Liver (tissue), 7 donors: ENCODE measurements at regions not wholly inside any gene's neighbourhood (a gene's known extent, or its start where the extent isn't known, plus 50 kb on each side); places are given as distances from the start of the nearest gene placed in this dataset.

Experiments
- DNase-seq: peaks from one replicate; pipeline ENCODE4 v3.0.0-alpha.2; 2017; ENCODE audit warnings: low spot score
- H3K27ac ChIP-seq, 2 donors: one replicate each; pipeline ENCODE4 v1.7.0; 2013; ENCODE audit warnings: inconsistent platforms in 2 of 2, low read length in 2 of 2, control low read depth in 1 of 2, low read depth in 1 of 2, mild to moderate bottlenecking in 1 of 2
- H3K27me3 ChIP-seq, 4 donors: one replicate each; pipeline versions ENCODE4 v1.6.1 to v1.7.0; 2013; ENCODE audit warnings: low read length in 3 of 4, inconsistent platforms in 1 of 4, mild to moderate bottlenecking in 1 of 4, moderate library complexity in 1 of 4; ENCODE audit not compliant: control insufficient read depth in 4 of 4, insufficient read depth in 4 of 4
- H3K36me3 ChIP-seq, 4 donors: one replicate each; pipeline versions ENCODE4 v1.6.1 to v1.7.0; 2013; ENCODE audit warnings: low read length in 3 of 4, mild to moderate bottlenecking in 3 of 4, low read depth in 1 of 4, moderate library complexity in 1 of 4; ENCODE audit not compliant: control insufficient read depth in 4 of 4, insufficient read depth in 3 of 4
- H3K4me1 ChIP-seq, 4 donors: one replicate each; pipeline versions ENCODE4 v1.6.1 to v1.7.0; 2013; ENCODE audit warnings: low read length in 3 of 4, mild to moderate bottlenecking in 3 of 4, moderate library complexity in 1 of 4; ENCODE audit not compliant: control insufficient read depth in 4 of 4, insufficient read depth in 4 of 4
- H3K4me3 ChIP-seq, 3 donors: one replicate each; pipeline versions ENCODE4 v1.6.1 to v1.7.0; 2013; ENCODE audit warnings: low read length in 3 of 3, control low read depth in 1 of 3, low read depth in 1 of 3, mild to moderate bottlenecking in 1 of 3
- H3K9ac ChIP-seq, 2 donors: one replicate each; pipeline ENCODE4 v1.7.0; 2013; ENCODE audit warnings: low read length in 2 of 2, mild to moderate bottlenecking in 2 of 2, moderate library complexity in 2 of 2, control low read depth in 1 of 2, low read depth in 1 of 2
- H3K9me3 ChIP-seq, 4 donors: one replicate each; pipeline versions ENCODE4 v1.6.1 to v1.7.0; 2013; ENCODE audit warnings: low read length in 3 of 4; ENCODE audit not compliant: control insufficient read depth in 4 of 4
- EGR1 ChIP-seq, 2 donors: IDR thresholded peaks; 2 replicates each; pipeline ENCODE4 v1.6.1; 2016 to 2018; ENCODE audit warnings: antibody characterized with exemption in 2 of 2, low read depth in 2 of 2
- FOXA1 ChIP-seq: IDR thresholded peaks from 2 replicates; pipeline ENCODE4 v1.6.1; 2016; ENCODE audit warnings: antibody characterized with exemption
- FOXA2 ChIP-seq: IDR thresholded peaks from 2 replicates; pipeline ENCODE4 v1.6.1; 2016; ENCODE audit warnings: antibody characterized with exemption
- GABPA ChIP-seq, 2 donors: IDR thresholded peaks in 1 of 2; conservative IDR thresholded peaks in 1 of 2; 2 replicates each; pipeline ENCODE4 v1.6.1; 2016; ENCODE audit warnings: antibody characterized with exemption in 2 of 2, mild to moderate bottlenecking in 1 of 2, moderate library complexity in 1 of 2
- HNF4A ChIP-seq, 2 donors: conservative IDR thresholded peaks; 2 replicates each; pipeline ENCODE4 v1.6.1; 2016; ENCODE audit warnings: antibody characterized with exemption in 2 of 2, mild to moderate bottlenecking in 2 of 2
- HNF4G ChIP-seq: IDR thresholded peaks from 2 replicates; pipeline ENCODE4 v1.6.1; 2016; ENCODE audit warnings: antibody characterized with exemption
- JUND ChIP-seq, 2 donors: IDR thresholded peaks; 2 replicates each; pipeline ENCODE4 v1.6.1; 2016; ENCODE audit warnings: antibody characterized with exemption in 2 of 2
- NR2F2 ChIP-seq: IDR thresholded peaks from 2 replicates; pipeline ENCODE4 v1.6.1; 2016; ENCODE audit warnings: antibody characterized with exemption
- SP1 ChIP-seq: IDR thresholded peaks from 2 replicates; pipeline ENCODE4 v1.6.1; 2018; ENCODE audit warnings: antibody characterized with exemption, mild to moderate bottlenecking
- YY1 ChIP-seq: IDR thresholded peaks from 2 replicates; pipeline ENCODE4 v1.6.1; 2016; ENCODE audit warnings: antibody characterized with exemption, mild to moderate bottlenecking
- TF ChIP-seq, protein P1 (sequence below): IDR thresholded peaks from 2 replicates; pipeline ENCODE4 v1.6.1; 2016; ENCODE audit warnings: antibody characterized with exemption
- TF ChIP-seq, protein P2 (sequence below): IDR thresholded peaks from 2 replicates; pipeline ENCODE4 v1.6.1; 2016; ENCODE audit warnings: antibody characterized with exemption
- TF ChIP-seq, protein P3 (sequence below): fragments of 150-350 bp; IDR thresholded peaks from 2 replicates; pipeline ENCODE4 v1.5.1; 2017; ENCODE audit warnings: improper control_type of control experiment, low read depth, low read length; ENCODE audit not compliant: missing input control
- TF ChIP-seq, protein P4 (sequence below): IDR thresholded peaks from 2 replicates; pipeline ENCODE4 v1.6.1; 2016; ENCODE audit warnings: antibody characterized with exemption, mild to moderate bottlenecking
- donor health status: healthy.
- donor health status: healthy.
- donor health status: healthy.
- donor health status: healthy.

DNA sequence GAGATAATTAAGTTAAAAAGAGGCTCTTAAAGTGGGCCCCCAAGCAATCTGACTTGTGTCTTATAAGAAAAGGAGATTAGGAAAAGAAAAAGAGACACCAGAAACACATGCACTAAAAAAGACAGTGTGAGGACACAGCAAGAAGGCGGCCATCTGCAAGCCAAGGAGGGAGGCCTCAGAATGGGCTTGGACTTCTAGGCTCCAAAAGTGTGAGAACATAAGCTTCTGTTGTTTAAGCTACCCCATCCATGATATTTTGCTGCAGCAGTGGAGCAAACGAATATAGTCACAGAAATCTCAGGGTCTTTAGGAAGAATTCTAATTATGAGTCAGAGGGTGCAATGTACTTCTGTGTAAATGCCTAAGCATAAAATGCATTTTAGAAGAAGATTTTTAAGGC, 399.3 kb upstream of the MMADHC start (continued):
- TF ChIP-seq, protein P1, sequence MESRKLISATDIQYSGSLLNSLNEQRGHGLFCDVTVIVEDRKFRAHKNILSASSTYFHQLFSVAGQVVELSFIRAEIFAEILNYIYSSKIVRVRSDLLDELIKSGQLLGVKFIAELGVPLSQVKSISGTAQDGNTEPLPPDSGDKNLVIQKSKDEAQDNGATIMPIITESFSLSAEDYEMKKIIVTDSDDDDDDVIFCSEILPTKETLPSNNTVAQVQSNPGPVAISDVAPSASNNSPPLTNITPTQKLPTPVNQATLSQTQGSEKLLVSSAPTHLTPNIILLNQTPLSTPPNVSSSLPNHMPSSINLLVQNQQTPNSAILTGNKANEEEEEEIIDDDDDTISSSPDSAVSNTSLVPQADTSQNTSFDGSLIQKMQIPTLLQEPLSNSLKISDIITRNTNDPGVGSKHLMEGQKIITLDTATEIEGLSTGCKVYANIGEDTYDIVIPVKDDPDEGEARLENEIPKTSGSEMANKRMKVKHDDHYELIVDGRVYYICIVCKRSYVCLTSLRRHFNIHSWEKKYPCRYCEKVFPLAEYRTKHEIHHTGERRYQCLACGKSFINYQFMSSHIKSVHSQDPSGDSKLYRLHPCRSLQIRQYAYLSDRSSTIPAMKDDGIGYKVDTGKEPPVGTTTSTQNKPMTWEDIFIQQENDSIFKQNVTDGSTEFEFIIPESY, result no peak
- TF ChIP-seq FOXA2 (no peak), FOXA1 (no peak), EGR1 (IDR thresholded peaks at IDR 0.05; ENCODE audit: low read depth in 2 of 2) (no peak)
- TF ChIP-seq, protein P2, sequence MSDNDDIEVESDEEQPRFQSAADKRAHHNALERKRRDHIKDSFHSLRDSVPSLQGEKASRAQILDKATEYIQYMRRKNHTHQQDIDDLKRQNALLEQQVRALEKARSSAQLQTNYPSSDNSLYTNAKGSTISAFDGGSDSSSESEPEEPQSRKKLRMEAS, result no peak

DNA sequence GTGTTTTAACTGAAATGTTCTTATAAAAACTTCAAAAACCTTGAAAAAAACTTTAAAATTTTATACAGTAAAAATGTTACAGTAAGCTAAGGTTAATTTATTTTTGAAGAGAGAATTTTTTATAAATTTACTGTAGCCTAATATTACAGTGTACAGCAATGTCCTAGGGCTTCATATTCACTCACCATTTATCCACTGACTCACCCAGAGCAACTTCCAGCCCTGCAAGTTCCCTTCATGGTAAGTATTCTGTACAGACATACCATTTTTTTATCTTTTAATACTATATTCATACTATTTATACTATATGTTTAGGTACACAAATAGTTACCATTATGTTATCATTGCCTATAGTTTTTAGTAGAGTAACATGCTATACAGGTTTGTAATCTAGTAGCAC, 396.7 kb upstream of the MMADHC start:
- Histone ChIP-seq H3K4me3 (no peak overlapping the region), H3K4me1 (peaks cover 4 to 17% (median 9%) of the 10 kb centered on the region in 4 donors), H3K27ac (no peak overlapping the region), H3K9me3 (no peaks in the 10 kb centered on the region), H3K36me3 (no peaks in the 10 kb centered on the region), H3K9ac (no peak overlapping the region), H3K27me3 (no peaks in the 10 kb centered on the region)
- TF ChIP-seq, protein P3, sequence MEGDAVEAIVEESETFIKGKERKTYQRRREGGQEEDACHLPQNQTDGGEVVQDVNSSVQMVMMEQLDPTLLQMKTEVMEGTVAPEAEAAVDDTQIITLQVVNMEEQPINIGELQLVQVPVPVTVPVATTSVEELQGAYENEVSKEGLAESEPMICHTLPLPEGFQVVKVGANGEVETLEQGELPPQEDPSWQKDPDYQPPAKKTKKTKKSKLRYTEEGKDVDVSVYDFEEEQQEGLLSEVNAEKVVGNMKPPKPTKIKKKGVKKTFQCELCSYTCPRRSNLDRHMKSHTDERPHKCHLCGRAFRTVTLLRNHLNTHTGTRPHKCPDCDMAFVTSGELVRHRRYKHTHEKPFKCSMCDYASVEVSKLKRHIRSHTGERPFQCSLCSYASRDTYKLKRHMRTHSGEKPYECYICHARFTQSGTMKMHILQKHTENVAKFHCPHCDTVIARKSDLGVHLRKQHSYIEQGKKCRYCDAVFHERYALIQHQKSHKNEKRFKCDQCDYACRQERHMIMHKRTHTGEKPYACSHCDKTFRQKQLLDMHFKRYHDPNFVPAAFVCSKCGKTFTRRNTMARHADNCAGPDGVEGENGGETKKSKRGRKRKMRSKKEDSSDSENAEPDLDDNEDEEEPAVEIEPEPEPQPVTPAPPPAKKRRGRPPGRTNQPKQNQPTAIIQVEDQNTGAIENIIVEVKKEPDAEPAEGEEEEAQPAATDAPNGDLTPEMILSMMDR, result no peak
- TF ChIP-seq HNF4G (no peak), FOXA2 (no peak), GABPA (IDR thresholded peaks at IDR 0.05 in 1 of 2, conservative IDR thresholded peaks at IDR 0.05 in 1 of 2) (no peak), HNF4A (conservative IDR thresholded peaks at IDR 0.05) (no peak), SP1 (no peak), YY1 (no peak), EGR1 (IDR thresholded peaks at IDR 0.05; ENCODE audit: low read depth in 2 of 2) (no peak), JUND (IDR thresholded peaks at IDR 0.05) (no peak), NR2F2 (no peak)
- TF ChIP-seq, protein P4, sequence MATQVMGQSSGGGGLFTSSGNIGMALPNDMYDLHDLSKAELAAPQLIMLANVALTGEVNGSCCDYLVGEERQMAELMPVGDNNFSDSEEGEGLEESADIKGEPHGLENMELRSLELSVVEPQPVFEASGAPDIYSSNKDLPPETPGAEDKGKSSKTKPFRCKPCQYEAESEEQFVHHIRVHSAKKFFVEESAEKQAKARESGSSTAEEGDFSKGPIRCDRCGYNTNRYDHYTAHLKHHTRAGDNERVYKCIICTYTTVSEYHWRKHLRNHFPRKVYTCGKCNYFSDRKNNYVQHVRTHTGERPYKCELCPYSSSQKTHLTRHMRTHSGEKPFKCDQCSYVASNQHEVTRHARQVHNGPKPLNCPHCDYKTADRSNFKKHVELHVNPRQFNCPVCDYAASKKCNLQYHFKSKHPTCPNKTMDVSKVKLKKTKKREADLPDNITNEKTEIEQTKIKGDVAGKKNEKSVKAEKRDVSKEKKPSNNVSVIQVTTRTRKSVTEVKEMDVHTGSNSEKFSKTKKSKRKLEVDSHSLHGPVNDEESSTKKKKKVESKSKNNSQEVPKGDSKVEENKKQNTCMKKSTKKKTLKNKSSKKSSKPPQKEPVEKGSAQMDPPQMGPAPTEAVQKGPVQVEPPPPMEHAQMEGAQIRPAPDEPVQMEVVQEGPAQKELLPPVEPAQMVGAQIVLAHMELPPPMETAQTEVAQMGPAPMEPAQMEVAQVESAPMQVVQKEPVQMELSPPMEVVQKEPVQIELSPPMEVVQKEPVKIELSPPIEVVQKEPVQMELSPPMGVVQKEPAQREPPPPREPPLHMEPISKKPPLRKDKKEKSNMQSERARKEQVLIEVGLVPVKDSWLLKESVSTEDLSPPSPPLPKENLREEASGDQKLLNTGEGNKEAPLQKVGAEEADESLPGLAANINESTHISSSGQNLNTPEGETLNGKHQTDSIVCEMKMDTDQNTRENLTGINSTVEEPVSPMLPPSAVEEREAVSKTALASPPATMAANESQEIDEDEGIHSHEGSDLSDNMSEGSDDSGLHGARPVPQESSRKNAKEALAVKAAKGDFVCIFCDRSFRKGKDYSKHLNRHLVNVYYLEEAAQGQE, result no peak
- TF ChIP-seq, protein P1, result no peak
- TF ChIP-seq, protein P2, result no peak
- DNase-seq, result no peak
